GM18498 (cell line): ENCODE measurements at regions not wholly inside any gene's neighbourhood (a gene's known extent, or its start where the extent isn't known, plus 50 kb on each side); places are given as distances from the start of the nearest gene placed in this dataset.
"Not testable (repeated sequence)": the region's sequence is repeated elsewhere in the genome, so short reads cannot be mapped to it uniquely, and the experiment has no call there.

Source experiments
- ATAC-seq: cut with Tn5 transposase; IDR thresholded peaks from one replicate; pipeline ENCODE4 v1.9.1; 2021; ENCODE audit warnings: mild to moderate bottlenecking, moderate library complexity; ENCODE audit not compliant: unreplicated experiment

DNA sequence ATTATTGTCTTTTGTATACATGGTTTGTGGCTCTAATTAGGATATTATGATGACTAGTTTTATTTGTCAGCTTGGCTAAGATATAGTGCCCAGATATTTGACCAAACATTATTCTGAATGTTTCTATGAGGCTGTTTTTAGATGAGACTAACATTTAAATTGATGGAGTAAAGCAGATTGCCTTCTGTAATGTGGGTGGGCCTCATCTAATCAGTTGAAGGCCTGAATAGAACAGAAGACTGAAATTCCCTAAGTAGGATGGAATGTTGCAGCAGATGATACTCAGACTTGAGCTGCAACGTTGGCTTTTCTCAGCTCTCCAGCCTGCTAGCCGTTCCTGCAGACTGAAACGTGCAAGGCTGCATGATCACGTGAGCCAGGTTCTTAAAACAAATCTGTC, 546.5 kb downstream of the EDEM1 start:
- no peak for ATAC-seq

DNA sequence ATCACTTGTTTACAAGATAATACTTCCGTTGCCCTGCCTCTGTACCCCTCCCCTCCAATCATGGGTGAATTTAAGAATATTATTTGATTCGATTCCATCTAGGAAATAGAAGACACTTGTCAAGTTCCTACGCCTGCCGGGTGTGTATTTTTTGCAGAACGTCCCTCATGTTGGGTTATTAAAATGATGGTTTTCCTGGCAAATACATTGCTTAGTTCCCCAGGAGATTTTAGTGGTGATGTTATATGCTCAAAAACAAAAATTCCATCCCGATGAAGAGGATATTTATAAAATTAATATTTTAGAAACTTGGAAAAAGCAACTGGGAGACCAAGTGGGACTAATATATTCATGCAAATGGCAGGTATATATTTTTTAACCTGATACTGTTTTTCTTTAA, 548.4 kb downstream of the EDEM1 start:
- no peak for ATAC-seq

DNA sequence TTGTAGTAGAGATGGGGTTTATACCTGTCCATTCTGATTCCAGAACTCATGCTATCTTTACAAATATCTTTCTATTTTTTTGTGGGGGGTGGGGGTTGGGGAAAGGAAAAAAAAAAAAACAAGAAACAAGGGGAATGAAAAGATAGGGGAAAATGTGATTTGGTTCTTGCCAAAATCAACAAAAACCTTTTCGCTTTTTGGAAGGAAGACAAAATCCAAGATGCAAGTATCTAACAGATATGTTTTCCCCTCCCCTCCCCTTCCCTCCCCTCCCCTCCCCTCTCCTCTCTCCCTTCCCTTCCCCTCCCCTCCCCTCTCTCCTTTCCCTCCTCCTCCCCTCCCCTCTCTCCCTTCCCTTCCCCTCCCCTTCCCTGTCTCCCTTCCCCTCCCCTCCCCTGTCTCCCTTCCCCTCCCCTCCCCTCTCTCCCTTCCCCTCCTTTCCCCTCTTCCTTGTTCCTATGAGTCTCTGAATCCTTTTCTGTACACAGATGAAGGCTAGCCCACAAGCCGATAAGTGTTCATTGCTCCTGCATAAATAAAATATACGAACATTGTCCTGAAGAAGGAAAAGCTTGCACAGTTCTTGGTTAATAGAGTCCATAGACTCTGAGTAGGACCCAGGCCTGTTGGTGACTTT, 551.9 kb downstream of the EDEM1 start:
- ATAC-seq, result no peak

DNA sequence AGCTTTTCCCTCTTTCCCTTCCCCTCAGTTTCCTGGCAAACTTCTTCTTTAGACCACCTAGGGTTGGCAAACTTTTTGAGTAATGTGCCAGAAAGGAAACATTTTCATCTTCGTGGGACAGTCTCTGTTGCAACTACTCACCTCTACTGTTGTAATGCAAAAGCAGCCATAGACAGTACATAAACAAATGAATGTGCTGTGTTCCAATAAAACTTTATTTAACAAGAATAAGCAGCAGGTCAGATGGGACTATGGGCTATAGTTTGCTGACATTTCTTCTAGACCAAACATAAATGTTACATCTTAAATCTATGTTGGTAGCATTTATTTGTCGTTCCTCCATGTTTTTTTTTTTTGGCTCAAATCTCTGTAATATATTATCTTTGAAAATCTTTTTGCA, 552.4 kb downstream of the EDEM1 start:
- ATAC-seq, result no peak

DNA sequence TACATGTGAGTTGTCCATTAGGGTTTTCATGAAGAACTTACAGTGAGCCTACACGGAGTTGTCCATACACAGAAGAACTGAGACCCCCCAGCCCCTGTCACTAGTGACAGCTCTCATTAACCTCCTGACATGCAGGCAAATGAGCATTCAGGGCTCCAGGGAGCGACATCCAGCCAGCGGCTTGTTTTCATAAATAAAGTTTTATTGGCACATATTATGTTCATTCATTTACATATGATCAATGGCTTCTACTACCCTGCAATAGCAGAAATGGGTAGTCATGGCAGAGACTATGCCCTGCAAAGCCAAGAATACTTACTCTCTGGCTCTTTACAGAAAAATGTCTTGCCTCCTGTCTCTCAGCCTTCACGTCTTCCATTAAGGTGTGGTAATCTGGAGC, 553.5 kb downstream of the EDEM1 start:
- ATAC-seq, result no peak

DNA sequence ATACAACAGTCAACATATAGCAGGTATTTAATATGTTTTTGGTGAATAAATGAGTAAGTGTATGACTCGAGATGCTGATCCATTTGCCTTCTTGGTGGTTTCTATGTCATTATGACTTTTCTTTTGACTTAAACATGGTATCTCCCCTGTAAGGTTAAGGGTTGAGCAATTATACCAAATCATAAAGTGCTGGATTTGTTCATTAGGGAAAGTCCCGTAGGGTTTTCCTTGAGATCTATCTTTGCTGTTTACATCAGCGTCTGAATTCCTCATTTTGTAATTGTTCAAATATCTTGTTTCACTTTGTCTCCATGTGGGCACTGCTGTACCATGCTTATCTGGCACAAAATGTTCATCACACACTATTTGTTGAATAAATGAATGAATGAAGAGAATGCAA, 562.6 kb downstream of the EDEM1 start:
- no peak for ATAC-seq

DNA sequence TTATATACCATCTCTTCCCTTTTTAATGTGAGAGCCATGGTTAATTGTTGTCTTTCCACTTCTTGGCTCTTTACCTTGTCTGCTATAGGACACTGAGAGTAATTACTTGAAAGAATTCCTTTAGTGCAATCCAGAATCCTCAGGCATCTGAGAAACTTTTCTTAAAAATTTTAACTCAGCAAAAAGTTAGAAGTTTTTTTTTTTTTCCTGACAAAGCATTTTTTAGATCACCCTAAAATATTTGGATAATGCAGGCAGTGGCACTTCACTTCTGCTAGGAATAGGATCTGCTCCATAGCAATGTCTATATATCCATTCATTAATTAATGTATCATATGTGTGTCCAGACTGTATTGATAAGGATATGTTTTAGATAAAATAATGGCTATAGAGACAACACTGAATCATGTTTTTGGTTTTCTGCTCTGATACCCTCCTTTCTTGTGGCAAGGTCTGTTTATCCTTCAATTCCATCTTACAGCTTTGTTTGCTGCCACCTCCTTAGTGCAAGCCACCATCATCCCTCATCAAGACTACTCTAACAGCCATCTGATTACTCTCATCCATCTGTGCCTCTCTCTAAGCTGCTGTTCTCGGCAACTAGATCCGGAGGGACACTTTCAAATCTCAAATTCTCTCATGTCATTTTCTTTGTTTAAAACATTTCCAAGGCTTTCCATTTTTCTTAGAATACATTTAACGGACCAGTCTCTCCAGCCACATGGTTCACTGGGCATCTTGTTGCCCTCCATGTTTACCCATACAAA, 563.5 kb downstream of the EDEM1 start:
- no peak for ATAC-seq

DNA sequence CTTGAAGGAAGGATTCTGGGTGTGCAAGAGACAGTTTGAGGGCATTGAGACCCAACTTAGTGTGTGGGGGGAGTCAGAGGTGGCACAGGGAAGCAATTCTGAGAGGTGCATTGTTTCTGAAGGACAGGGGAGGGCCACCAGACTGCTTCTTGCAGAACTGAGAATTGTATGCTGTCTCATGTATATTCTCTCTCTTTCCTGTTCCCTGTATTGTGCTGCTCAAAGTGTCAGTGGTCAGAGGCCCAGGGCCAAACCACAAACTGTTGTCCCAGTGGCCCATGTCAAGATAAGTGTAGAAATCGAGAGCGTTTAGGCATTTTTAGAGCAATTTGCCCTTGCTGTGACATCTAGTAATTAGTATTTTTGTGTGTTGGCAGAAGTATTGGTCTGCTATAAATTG, 567.1 kb downstream of the EDEM1 start:
- peak; percentile 84 for ATAC-seq

DNA sequence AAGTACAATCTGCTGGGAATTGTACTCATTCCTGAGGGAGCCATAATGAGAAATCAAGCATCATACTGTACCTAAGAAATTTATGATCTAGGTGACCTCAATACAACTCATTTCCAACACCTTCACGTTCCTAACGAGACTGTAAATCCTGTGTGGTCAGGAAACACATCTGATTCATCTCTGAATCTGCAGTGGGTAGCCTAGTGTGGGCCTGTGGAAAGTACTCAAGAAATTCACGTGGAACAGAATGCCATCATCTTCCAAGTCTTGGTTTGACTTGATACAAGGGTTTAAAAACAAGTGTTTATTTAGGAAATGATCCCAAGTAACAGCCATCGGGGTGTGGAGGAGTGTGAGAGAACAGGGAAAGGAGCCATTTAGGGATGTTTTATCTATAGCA, 568.9 kb downstream of the EDEM1 start:
- no peak for ATAC-seq

DNA sequence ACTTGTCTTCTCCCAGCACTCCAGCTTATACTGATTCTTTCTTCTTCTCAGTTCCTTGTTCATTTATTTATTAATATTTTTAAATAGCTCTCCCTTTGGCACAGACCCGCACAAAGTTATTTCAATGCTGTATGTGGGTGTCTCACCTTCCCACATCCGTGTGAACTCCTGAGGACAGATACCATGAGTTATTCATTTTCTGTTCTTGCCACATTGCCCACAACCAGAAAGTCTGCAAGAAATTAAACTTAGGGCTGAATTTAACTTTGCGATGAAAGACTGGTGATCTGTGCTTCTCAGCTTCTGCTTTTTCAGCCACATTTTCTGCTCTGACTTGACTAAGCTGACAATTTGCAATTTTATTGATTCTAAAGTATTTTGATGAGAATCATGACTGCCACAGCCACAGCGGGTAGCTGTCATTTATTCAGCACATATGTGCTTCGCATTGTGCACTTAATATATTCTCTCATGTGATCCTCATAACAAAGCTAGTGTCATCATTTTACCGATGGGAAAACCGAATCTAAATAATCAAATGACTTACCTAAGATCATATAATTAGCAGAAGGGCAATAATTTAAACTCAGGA, 569.8 kb downstream of the EDEM1 start:
- ATAC-seq, result no peak

DNA sequence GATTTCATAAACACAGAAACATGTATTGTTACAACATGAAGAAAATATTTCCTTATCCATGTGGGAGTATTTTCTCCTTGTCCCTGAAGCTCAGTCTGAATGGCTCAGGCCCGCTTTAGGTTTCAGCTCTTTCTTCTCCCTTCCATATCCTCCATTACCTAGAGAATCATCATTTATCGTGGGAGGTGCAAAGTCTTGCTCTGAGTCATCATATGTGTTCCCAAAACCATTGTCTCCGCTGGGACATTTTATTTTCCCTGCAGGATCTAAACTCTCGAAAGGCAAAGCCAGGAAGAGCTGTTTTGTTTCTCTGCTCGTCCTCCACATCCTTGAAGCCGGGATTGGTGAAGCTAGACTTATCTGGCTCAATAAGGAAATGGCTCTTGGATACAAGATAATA, 571.2 kb downstream of the EDEM1 start:
- ATAC-seq, result no peak

DNA sequence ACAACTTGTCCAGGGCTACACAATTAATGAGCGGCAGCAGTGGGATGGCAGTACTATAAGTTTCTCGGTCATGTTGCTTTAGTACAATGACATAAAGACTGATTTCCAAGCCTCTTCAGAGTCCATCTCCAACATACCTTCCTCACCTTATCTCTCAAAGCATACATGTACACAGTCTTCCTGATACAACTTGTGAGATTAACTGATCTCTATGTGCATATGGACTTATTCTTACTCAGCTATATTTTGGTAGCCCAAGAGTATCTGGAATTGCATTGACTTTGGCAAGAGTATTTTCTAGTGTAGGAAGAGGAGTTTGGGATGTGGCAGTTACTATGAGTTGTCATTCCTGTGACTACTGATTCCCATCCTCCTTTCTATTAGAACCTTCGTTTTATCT, 575.0 kb downstream of the EDEM1 start:
- ATAC-seq, result no peak

DNA sequence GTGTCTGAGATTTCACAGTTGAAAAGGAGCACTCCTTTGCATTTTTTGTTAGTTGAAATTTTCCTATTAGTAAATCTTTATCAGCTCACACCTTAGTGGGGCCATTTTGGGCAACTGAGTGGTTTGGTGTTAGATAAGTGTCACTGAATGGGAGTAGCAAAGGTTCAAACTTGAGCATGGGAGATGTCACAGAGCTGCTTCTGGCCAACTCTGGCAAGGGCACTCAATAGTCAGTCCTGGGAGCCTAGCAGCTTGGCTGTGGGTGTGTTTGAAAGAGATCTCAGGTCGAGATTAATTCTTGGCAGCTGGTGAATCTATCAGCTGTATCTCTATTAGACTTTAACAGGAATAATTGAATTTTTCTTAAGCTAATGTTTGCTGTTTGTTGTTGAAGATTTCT, 579.3 kb downstream of the EDEM1 start:
- ATAC-seq, result no peak

DNA sequence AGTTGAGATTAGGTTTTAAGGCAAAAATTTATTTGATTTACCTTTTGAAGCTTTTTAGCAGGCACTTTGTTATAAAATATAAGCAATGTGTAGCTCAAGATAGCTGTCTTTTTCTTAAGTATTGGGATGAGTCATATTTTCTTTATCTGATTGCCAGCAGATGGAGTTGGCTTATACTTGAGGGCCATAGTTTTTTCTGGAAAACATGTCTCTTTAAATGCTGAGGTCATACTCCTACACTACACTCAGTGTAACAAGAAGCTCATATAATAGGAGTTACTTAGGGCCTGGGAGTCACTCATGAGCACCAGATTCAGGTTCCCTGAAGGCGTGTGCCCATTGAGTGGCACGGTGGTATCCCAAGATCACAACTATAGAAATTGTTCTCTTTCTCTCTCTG, 579.8 kb downstream of the EDEM1 start:
- no peak for ATAC-seq

DNA sequence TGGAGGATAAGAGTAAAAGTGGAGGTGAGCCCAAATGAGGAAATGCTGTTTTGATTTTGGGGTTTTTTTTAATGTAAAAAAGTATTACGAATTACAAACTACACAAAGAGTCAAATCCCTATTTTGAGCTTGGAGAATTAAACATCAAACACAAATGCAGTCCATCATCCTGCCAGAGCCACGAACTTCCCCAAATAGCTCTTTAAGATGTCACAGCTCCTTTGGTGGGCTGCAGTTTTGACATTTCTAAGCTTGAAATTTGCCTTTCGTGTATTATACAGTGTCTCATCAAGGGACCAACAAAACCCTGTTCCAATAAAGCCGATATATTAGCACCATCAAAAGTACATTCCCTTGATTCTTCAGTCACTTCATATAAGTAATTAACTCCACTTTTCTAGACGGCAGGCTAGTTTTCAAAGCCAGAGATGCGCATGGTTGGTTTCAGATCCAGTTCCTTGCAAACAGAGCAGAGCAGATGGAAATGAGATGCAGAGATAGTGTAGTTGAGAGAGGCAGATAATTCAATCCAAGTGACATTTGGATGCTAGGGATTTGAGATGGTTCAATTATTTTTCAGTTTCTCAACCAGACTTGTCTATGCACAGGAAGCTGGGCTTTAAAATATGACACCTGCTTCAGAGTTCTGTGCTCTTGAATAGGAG, 580.9 kb downstream of the EDEM1 start:
- ATAC-seq, result no peak

DNA sequence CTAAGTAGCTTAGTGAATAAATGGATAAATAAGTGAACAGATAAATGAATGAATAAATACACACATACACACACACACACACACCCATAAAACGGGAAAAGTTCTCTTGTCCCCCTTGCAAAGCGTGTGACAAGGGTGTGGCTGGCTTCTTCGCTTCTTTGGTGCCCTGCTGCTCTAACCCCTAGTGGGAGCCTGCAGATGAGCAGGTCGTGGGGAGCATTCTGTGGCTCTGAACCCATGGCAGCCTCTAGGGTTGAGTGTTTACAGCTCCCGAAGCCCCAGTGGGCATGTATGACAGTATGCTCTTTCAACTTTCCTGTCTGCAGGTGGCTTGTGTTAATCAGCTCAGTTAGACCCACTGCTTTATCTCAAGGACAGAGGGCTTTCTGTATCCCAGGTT, 582.3 kb downstream of the EDEM1 start:
- ATAC-seq, result no peak

DNA sequence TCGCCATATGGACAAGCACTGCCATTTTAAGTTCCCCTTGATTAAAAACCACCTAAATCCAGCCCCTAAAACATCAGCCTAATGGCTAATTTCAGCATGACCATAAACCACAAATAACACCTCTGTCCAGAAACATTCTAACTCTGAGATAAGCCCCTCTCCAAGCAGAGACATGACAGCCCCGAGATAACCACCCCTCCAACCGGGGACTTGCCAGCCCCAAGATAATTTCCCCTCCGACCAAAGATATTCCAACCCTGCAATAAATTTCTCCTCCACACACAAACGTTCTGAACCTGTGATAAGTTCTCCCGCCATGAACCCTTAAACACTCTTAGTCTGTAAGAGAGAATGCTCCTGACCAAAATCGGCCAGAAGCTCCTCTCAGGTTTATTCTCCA, 586.8 kb downstream of the EDEM1 start:
- ATAC-seq, result no peak

DNA sequence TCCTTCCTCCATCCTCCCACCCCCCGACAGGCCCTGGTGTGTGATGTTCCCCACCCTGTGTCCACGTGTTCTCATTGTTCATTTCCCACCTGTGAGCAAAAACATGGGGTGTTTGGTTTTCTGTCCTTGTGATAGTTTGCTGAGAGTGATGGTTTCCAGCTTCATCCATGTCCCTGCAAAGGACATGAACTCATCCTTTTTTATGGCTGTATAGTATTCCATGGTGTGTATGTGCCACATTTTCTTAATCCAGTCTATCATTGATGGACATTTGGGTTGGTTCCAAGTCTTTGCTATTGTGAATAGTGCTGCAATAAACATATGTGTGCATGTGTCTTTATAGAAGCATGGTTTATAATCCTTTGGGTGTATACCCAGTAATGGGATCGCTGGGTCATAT, 587.6 kb downstream of the EDEM1 start:
- not testable (repeated sequence) for ATAC-seq

DNA sequence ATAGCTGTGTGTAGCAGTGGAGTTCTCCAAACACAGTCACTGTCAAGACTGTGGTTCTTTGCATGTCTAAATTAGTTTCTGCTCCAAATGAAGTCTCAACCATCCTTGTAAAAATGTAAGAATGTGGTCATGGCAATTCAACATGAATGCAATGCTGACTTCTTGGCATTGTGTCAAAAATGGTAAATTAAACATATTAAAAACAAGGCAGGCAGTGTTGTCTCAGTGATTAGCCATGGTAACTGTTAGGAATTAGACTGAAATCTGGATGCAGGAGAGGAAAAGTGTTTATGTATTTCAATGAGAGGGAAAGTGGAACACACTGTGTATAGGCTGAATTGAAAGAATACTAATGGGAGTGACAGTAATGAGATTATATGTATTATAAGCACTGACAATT, 597.2 kb downstream of the EDEM1 start:
- no peak for ATAC-seq

DNA sequence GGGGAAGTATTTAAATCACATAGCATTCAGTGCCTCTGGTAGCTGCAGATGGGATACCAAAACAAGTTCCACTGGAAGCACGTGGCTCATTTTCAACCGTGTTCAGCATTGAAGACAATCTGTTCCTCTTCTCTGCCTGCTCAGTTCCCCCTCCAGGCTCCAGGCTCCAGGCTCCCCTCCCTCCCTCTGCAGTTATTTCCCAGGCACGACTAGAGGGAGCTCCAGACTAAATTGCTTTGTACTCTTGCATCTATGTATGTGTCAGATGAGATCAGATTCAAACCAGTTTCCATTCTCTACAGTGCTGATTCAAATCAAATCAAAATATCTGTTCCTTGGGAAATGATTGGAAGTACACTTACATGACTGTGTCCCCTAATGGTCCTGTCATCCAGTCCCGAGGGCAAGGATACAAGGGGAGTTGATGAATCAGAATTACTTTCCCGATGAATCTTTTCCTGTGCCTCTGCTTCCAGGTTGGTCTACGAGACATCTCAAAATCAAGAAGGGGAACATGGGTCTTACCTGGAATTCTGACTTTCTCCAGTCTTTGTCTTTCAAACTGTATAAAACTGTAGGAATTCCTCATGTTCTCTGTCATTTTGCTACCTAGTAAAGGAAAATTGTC, 600.5 kb downstream of the EDEM1 start:
- ATAC-seq, result no peak

DNA sequence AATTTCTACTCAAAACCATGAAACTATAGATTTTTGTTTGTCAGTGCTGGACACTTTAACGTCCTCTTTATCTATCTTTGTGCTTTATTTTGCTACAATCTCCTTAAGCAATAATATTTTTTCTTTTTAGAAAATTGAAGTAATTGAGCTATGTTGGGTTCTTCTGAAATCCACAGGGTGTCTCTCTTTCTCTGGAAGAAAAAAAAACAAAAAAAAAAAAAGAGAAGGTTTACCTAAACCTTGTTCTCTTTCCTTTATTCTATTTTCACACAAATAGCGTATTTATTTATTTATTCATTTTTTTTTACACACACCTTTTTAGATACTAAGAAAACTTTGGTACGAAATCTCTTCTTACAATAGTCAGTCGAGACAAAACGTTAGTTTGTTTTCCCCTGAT, 601.0 kb downstream of the EDEM1 start:
- ATAC-seq, result no peak
